SK-N-MC (cell line): ENCODE measurements at regions not wholly inside any gene's neighbourhood (a gene's known extent, or its start where the extent isn't known, plus 50 kb on each side); places are given as distances from the start of the nearest gene placed in this dataset.

ENCODE experiments used
- DNase-seq: peaks from one replicate; pipeline ENCODE4 v3.0.0-alpha.2; 2011; ENCODE audit warnings: low read depth, low spot score
- H3K27ac ChIP-seq: fragments of 200-600 bp; sonication (generic); 2 replicates; pipeline ENCODE4 v1.5.1; 2016; ENCODE audit warnings: mixed run types
- H3K36me3 ChIP-seq: fragments of 200-600 bp; sonication (generic); 2 replicates; pipeline ENCODE4 v1.6.1; 2017; ENCODE audit warnings: antibody characterized with exemption, low read length, mixed read lengths; ENCODE audit not compliant: insufficient read depth
- H3K4me3 ChIP-seq: fragments of 200-600 bp; sonication (generic); 2 replicates; pipeline ENCODE4 v1.5.1; 2016
- H3K9ac ChIP-seq: fragments of 200-600 bp; sonication (generic); 2 replicates; pipeline ENCODE4 v1.8.0; 2017; ENCODE audit warnings: mixed run types, mixed read lengths; ENCODE audit not compliant: insufficient read length
- H3K9me3 ChIP-seq: fragments of 200-600 bp; sonication (generic); 2 replicates; pipeline ENCODE4 v1.6.1; 2017; ENCODE audit warnings: low read depth, mild to moderate bottlenecking, antibody characterized with exemption, low read length, moderate library complexity, mixed read lengths
- EZH2 ChIP-seq: fragments of 200-600 bp; sonication (generic); IDR thresholded peaks from one replicate; pipeline ENCODE4 v1.6.1; 2017; ENCODE audit warnings: antibody characterized with exemption
- FOXP2 ChIP-seq: optimal IDR thresholded peaks from 2 replicates; pipeline ENCODE3; 2011; ENCODE audit warnings: mild to moderate bottlenecking, moderate library complexity; ENCODE audit not compliant: insufficient read depth; ENCODE audit errors: extremely low read length, control extremely low read depth
- POLR2AphosphoS5 ChIP-seq: IDR thresholded peaks from 2 replicates; pipeline ENCODE4 v1.6.1; 2012; ENCODE audit warnings: mild to moderate bottlenecking, low read depth, low read length, borderline replicate concordance

GRCh38 chr15:39471785-39472574 lies 108.9 kb upstream of the THBS1 start:
- no peaks in the 10 kb centered on the region for H3K9me3 ChIP-seq

GRCh38 chr15:39472621-39473297 lies 108.1 kb upstream of the THBS1 start:
- no peak overlapping the region for H3K27ac ChIP-seq
- no peaks in the 10 kb centered on the region for H3K36me3 ChIP-seq
- DNase-seq: no peak
- TF ChIP-seq POLR2AphosphoS5: no peak
- no peak for TF ChIP-seq EZH2
- TF ChIP-seq FOXP2: no peak
- no peak overlapping the region for H3K4me3 ChIP-seq
- H3K9ac ChIP-seq: no peak overlapping the region
- no peaks in the 10 kb centered on the region for H3K9me3 ChIP-seq

More at GRCh38 chr15:39471785-39472574, 108.9 kb upstream of the THBS1 start:
- Histone ChIP-seq H3K27ac (no peak overlapping the region), H3K4me3 (no peak overlapping the region), H3K9ac (no peak overlapping the region), H3K36me3 (no peaks in the 10 kb centered on the region)
- DNase-seq: no peak
- TF ChIP-seq FOXP2 (no peak), EZH2 (no peak), POLR2AphosphoS5 (no peak)

- H3K27ac ChIP-seq: no peak overlapping the region
- TF ChIP-seq EZH2 (no peak), FOXP2 (no peak), POLR2AphosphoS5 (no peak)
- no peak overlapping the region for H3K9ac ChIP-seq
Measured at GRCh38 chr15:39473298-39473947, 107.5 kb upstream of the THBS1 start.

GRCh38 chr15:39474657-39475056 lies 106.2 kb upstream of the THBS1 start:
- no peak overlapping the region for H3K27ac ChIP-seq
- H3K4me3 ChIP-seq: no peak overlapping the region
- no peaks in the 10 kb centered on the region for H3K36me3 ChIP-seq
- H3K9me3 ChIP-seq: no peaks in the 10 kb centered on the region
- H3K9ac ChIP-seq: no peak overlapping the region
- no peak for DNase-seq
- TF ChIP-seq POLR2AphosphoS5 (no peak), EZH2 (no peak), FOXP2 (no peak)

More at GRCh38 chr15:39473298-39473947, 107.5 kb upstream of the THBS1 start:
- no peaks in the 10 kb centered on the region for H3K36me3 ChIP-seq
- H3K4me3 ChIP-seq: no peak overlapping the region
- no peak for DNase-seq
- no peaks in the 10 kb centered on the region for H3K9me3 ChIP-seq

- DNase-seq: no peak
- TF ChIP-seq POLR2AphosphoS5: no peak
- TF ChIP-seq FOXP2: no peak
- no peak for TF ChIP-seq EZH2
Measured at GRCh38 chr15:39478996-39479395, 101.9 kb upstream of the THBS1 start.

GRCh38 chr15:39479911-39480310 lies 101.0 kb upstream of the THBS1 start:
- TF ChIP-seq FOXP2: no peak
- no peak for DNase-seq
- no peaks in the 10 kb centered on the region for H3K9me3 ChIP-seq
- no peak overlapping the region for H3K9ac ChIP-seq
- H3K4me3 ChIP-seq: no peak overlapping the region
- H3K27ac ChIP-seq: no peak overlapping the region
- H3K36me3 ChIP-seq: no peaks in the 10 kb centered on the region

More at GRCh38 chr15:39478996-39479395, 101.9 kb upstream of the THBS1 start:
- Histone ChIP-seq H3K36me3 (no peaks in the 10 kb centered on the region), H3K9me3 (no peaks in the 10 kb centered on the region), H3K27ac (no peak overlapping the region), H3K4me3 (no peak overlapping the region), H3K9ac (no peak overlapping the region)

- no peaks in the 10 kb centered on the region for H3K36me3 ChIP-seq
- TF ChIP-seq POLR2AphosphoS5 (no peak), FOXP2 (no peak), EZH2 (no peak)
- H3K9me3 ChIP-seq: no peaks in the 10 kb centered on the region
- H3K9ac ChIP-seq: no peak overlapping the region
- DNase-seq: no peak
- H3K4me3 ChIP-seq: no peak overlapping the region
- H3K27ac ChIP-seq: no peak overlapping the region
Measured at GRCh38 chr15:39482459-39482858, 98.4 kb upstream of the THBS1 start.
